IPS-20b (cell line): ENCODE measurements at regions not wholly inside any gene's neighbourhood (a gene's known extent, or its start where the extent isn't known, plus 50 kb on each side); places are given as distances from the start of the nearest gene placed in this dataset.
"Not testable (repeated sequence)": the region's sequence is repeated elsewhere in the genome, so short reads cannot be mapped to it uniquely, and the experiment has no call there.

ENCODE experiments used
- H3K27ac ChIP-seq: one replicate; pipeline ENCODE4 v1.5.1; 2013; ENCODE audit warnings: low read length
- H3K27me3 ChIP-seq: 2 replicates; pipeline ENCODE4 v1.6.1; 2013; ENCODE audit warnings: mild to moderate bottlenecking, low read length, inconsistent platforms; ENCODE audit not compliant: insufficient read depth
- H3K36me3 ChIP-seq: 2 replicates; pipeline ENCODE4 v1.6.1; 2013; ENCODE audit warnings: low read depth, mild to moderate bottlenecking, inconsistent platforms, low read length, moderate library complexity; ENCODE audit not compliant: insufficient read depth
- H3K4me1 ChIP-seq: 2 replicates; pipeline ENCODE4 v1.6.1; 2013; ENCODE audit warnings: mild to moderate bottlenecking, control low read depth, inconsistent platforms, low read length, moderate library complexity; ENCODE audit not compliant: insufficient read depth
- H3K4me3 ChIP-seq: 2 replicates; pipeline ENCODE4 v1.5.1; 2013; ENCODE audit warnings: mild to moderate bottlenecking, low read length, inconsistent platforms
- H3K9ac ChIP-seq: 2 replicates; pipeline ENCODE4 v1.6.1; 2013; ENCODE audit warnings: low read depth, mild to moderate bottlenecking, inconsistent platforms, low read length, moderate library complexity
- H3K9me3 ChIP-seq: 2 replicates; pipeline ENCODE4 v1.6.1; 2013; ENCODE audit warnings: mild to moderate bottlenecking, low read depth, low read length, inconsistent platforms; ENCODE audit not compliant: insufficient read depth

- no peaks in the 10 kb centered on the region for H3K27me3 ChIP-seq
- no peak overlapping the region for H3K27ac ChIP-seq
- no peaks in the 10 kb centered on the region for H3K4me1 ChIP-seq
- H3K36me3 ChIP-seq, result peaks cover 100% of the 10 kb centered on the region
- no peak overlapping the region for H3K4me3 ChIP-seq
- H3K9me3 ChIP-seq, result no peaks in the 10 kb centered on the region
- no peak overlapping the region for H3K9ac ChIP-seq
Measured at GRCh38 chr9:92242260-92243136, 51.0 kb downstream of the IARS1 start.

DNA sequence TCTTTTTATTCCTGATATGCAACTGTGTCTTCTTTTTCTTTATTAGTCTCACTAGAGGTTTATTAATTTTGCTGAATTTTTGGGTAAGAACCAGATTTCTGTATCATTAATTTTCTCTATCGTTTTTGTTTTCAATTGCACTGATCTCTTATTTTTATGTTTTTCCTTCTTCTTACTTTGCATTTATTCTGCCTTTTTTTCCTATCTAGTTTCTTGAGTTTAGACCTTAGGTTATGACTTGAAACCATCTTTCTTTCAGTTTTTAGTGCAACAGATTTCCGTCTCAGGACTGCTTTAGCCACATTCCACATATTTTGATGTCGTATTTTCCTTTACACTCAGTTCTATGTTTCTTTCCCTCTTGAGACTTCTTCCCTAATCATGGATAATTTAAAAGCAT, 56.6 kb downstream of the IARS1 start:
- Histone ChIP-seq H3K4me1 (no peaks in the 10 kb centered on the region), H3K4me3 (no peak overlapping the region), H3K27me3 (no peaks in the 10 kb centered on the region), H3K36me3 (peaks cover 99% of the 10 kb centered on the region), H3K27ac (no peak overlapping the region), H3K9ac (no peak overlapping the region), H3K9me3 (no peaks in the 10 kb centered on the region)

DNA sequence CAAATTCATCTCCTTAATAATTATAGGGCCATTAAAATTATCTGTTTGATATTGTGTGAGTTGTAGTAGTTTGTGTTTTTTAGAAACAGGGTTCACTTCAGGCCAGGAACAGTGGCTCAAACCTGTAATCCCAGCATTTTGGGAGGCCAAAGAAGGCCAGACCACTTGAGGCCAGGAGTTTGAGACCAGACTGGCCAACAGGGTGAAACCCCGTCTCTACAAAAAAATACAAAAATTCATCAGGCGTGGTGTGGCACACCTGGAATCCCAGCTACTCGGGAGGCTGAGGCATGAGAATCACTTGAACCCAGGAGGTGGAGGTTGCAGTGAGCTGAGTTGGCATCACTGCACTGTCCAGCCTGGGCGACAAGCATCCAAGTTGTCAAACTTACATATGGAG, 57.0 kb downstream of the IARS1 start:
- Histone ChIP-seq H3K36me3 (peaks cover 99% of the 10 kb centered on the region), H3K4me1 (no peaks in the 10 kb centered on the region), H3K9ac (no peak overlapping the region), H3K27me3 (no peaks in the 10 kb centered on the region), H3K4me3 (no peak overlapping the region), H3K9me3 (no peaks in the 10 kb centered on the region), H3K27ac (no peak overlapping the region)

DNA sequence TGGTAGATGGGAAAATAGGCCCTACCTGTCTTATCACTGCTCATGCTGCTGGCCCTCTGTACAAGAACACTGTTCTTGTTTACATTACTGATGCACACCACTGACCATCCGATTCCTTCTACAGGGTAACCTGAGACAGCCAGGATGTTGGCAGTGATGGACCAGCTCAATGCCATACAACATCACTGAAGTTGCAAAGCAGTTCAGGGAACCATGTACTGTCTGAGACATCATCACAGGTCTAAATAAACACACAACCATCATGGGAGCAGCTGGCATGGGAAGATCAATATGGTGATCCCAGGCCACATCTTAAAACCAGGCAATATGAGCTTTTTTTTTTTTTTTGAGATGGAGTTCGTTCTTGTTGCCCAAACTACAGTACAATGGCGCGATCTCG, 59.0 kb downstream of the IARS1 start:
- Histone ChIP-seq H3K27me3 (no peaks in the 10 kb centered on the region), H3K27ac (no peak overlapping the region), H3K9ac (no peak overlapping the region), H3K36me3 (peaks cover 99% of the 10 kb centered on the region), H3K4me3 (no peak overlapping the region), H3K4me1 (no peaks in the 10 kb centered on the region), H3K9me3 (no peaks in the 10 kb centered on the region)

DNA sequence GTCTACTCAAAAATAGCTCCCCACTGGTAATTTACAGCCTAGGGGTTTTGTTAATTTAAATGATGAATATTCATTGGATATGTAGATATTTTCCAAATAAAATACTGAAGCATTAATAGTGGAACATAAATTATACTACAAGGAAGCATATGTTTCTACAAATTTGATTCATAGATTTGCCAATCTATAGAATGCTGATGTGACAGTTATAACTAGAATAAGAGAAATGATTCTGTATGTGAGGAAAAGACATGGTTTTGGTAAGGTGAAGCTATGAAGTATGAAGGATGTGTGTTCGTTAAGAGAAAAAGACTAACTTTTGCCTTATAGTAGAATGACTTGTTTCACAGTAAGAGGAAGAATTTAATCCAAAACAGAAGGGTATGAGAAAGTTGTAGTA, 61.3 kb downstream of the IARS1 start:
- peaks cover 93% of the 10 kb centered on the region for H3K36me3 ChIP-seq
- no peak overlapping the region for H3K4me3 ChIP-seq
- no peaks in the 10 kb centered on the region for H3K4me1 ChIP-seq
- no peak overlapping the region for H3K9ac ChIP-seq
- no peaks in the 10 kb centered on the region for H3K27me3 ChIP-seq
- H3K9me3 ChIP-seq, result peaks cover 11% of the 10 kb centered on the region
- H3K27ac ChIP-seq, result no peak overlapping the region

GRCh38 chr9:92228628-92229027, 64.9 kb downstream of the IARS1 start:
- Histone ChIP-seq H3K36me3 (peaks cover 88% of the 10 kb centered on the region), H3K27ac (no peak overlapping the region)

GRCh38 chr9:92224177-92224576, 69.3 kb downstream of the IARS1 start:
- peaks cover 78% of the 10 kb centered on the region for H3K36me3 ChIP-seq
- no peak overlapping the region for H3K4me3 ChIP-seq
- no peak overlapping the region for H3K27ac ChIP-seq
- no peaks in the 10 kb centered on the region for H3K4me1 ChIP-seq
- no peaks in the 10 kb centered on the region for H3K27me3 ChIP-seq
- H3K9ac ChIP-seq, result no peak overlapping the region
- peaks cover 11% of the 10 kb centered on the region for H3K9me3 ChIP-seq

More at GRCh38 chr9:92228628-92229027, 64.9 kb downstream of the IARS1 start:
- Histone ChIP-seq H3K4me1 (no peaks in the 10 kb centered on the region), H3K9ac (no peak overlapping the region), H3K9me3 (peaks cover 11% of the 10 kb centered on the region), H3K4me3 (no peak overlapping the region), H3K27me3 (no peaks in the 10 kb centered on the region)

GRCh38 chr9:92223758-92224157, 69.7 kb downstream of the IARS1 start:
- no peaks in the 10 kb centered on the region for H3K27me3 ChIP-seq
- peaks cover 74% of the 10 kb centered on the region for H3K36me3 ChIP-seq
- H3K27ac ChIP-seq, result no peak overlapping the region
- no peak overlapping the region for H3K9ac ChIP-seq
- H3K4me1 ChIP-seq, result no peaks in the 10 kb centered on the region
- H3K9me3 ChIP-seq, result peaks cover 8% of the 10 kb centered on the region
- no peak overlapping the region for H3K4me3 ChIP-seq

DNA sequence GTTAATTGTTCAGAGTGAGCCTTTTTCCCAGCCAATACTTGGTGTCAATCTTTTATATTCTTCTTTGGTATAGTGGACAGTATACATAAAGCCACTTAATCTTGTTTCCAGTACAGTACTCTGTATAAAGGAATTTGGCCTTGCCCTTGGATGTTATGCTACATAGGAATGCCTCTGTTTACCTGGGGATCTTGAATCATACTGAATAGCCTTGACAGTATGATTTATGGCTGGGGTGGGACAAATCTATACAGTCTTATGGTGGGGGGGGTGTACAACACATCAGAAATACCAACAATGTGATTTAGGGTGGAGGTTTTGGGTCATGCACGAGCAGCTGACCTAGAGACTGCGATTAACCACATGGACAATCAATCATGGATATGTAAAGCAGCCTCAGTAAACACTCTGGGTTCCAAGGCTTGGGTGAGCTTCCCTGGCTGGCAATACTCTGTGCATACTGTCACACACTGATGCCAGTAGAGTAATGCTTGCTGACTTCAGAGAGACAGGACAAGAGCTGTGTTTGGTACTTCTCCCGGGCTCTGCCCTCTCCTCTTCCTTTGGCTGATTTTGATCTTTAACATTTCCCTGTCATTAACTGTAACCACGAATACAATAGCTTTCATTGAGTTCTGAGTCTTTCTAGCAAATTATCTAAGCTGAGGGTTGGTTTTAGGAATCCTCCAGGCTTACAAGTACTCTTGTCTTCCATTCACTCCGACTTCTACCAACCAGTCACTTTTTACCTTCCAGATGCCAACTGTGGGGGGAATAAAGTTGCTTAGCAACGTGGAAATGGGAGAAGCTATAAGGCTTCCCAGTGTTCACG, 84.6 kb downstream of the IARS1 start:
- no peak overlapping the region for H3K9ac ChIP-seq
- no peaks in the 10 kb centered on the region for H3K27me3 ChIP-seq
- no peaks in the 10 kb centered on the region for H3K9me3 ChIP-seq
- no peak overlapping the region for H3K27ac ChIP-seq
- no peak overlapping the region for H3K4me3 ChIP-seq
- no peaks in the 10 kb centered on the region for H3K4me1 ChIP-seq
- H3K36me3 ChIP-seq, result peaks cover 60% of the 10 kb centered on the region

DNA sequence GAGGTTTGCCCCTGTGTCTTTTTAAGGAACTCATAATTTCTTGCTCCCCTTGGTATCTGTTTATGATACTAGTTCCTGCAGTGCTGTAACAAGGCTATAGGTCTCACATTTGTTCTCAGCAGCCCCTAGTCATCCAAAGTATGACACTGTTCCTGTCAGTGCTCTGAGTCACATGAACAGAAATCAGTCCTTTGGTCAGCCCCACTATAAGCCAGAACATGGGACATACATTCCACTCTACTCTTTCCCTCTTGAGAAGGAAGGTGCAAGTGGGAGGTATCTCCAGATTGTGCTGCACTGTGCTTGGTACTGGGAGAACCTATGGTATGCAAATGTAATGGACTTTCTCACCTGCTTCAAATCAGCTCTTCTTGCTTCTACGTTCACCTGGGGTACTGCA, 87.0 kb downstream of the IARS1 start:
- no peak overlapping the region for H3K9ac ChIP-seq
- H3K4me3 ChIP-seq, result no peak overlapping the region
- H3K27ac ChIP-seq, result no peak overlapping the region
- H3K27me3 ChIP-seq, result no peaks in the 10 kb centered on the region
- peaks cover 36% of the 10 kb centered on the region for H3K36me3 ChIP-seq
- H3K9me3 ChIP-seq, result no peaks in the 10 kb centered on the region
- no peaks in the 10 kb centered on the region for H3K4me1 ChIP-seq

DNA sequence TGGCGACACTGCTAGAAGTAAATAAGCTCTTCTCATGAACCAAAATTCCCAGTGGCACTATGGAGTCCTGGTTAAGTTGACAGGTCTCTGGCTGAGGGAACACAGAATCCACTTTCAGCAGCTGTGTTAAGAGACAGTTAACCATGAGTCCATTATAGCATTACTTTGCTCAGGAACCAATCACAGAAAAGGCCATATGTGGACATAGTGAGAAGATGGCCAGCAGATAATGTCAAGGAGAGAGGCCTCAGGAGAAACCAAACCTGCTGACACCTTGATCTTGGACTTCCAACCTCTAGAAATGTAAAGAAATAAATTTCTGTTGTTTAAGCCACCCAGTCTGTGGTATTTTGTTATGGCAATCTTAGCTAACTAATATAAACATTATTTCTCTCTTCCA, 88.7 kb upstream of the SPTLC1 start:
- H3K9me3 ChIP-seq, H3K4me3 ChIP-seq, H3K4me1 ChIP-seq, H3K27me3 ChIP-seq, H3K27ac ChIP-seq, H3K36me3 ChIP-seq, H3K9ac ChIP-seq: not testable (repeated sequence)

DNA sequence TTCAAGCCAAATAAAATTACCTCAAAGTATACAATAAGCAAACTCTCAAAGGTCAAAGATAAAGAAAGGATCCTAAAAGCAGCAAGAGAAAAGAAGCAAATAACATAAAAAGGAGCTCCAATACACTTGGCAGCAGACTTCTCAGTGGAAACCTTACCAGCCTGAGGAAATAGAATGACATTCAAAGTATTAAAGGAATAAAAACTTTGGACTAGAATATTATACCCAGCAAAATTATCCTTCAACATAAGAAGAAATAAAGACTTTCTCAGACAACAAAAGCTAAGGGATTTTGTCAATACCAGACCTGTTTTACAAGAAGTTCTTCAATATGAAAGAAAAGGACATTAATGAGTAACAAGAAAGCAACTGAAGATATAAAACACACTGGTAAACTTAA, 83.0 kb upstream of the SPTLC1 start:
- H3K9me3 ChIP-seq, H3K27ac ChIP-seq, H3K4me1 ChIP-seq, H3K4me3 ChIP-seq, H3K9ac ChIP-seq, H3K27me3 ChIP-seq, H3K36me3 ChIP-seq: not testable (repeated sequence)
